Kidney (tissue), 13 donors: ENCODE measurements at regions not wholly inside any gene's neighbourhood (a gene's known extent, or its start where the extent isn't known, plus 50 kb on each side); places are given as distances from the start of the nearest gene placed in this dataset.

ENCODE experiments used
- DNase-seq, 5 donors: peaks; one replicate each; pipeline ENCODE4 v3.0.0-alpha.2; 2013 to 2020
- FAIRE-seq: peaks from 2 replicates; lab custom pipeline; 2012; peaks lifted over from hg19 to GRCh38; lab: Jason Lieb, UNC
- H3K27ac ChIP-seq, 2 donors: one replicate each; pipeline ENCODE4 v1.7.0; 2013; ENCODE audit warnings: low read depth in 2 of 2, low read length in 2 of 2, inconsistent platforms in 1 of 2
- H3K27me3 ChIP-seq: one replicate; pipeline ENCODE4 v1.7.1; 2013; ENCODE audit warnings: low read length, inconsistent platforms; ENCODE audit not compliant: control insufficient read depth, insufficient read depth
- H3K36me3 ChIP-seq, 3 donors: one replicate each; pipeline versions ENCODE4 v1.7.0 to v1.7.1; 2013; ENCODE audit warnings: low read length in 3 of 3, control low read depth in 1 of 3, inconsistent platforms in 1 of 3; ENCODE audit not compliant: insufficient read depth in 3 of 3, control insufficient read depth in 2 of 3
- H3K4me1 ChIP-seq, 3 donors: one replicate each; pipeline versions ENCODE4 v1.7.0 to v1.7.1; 2013; ENCODE audit warnings: low read length in 3 of 3, inconsistent platforms in 1 of 3, low read depth in 1 of 3; ENCODE audit not compliant: control insufficient read depth in 2 of 3, insufficient read depth in 2 of 3
- H3K4me3 ChIP-seq, 3 donors: one replicate each; pipeline versions ENCODE4 v1.7.0 to v1.8.1; 2013; ENCODE audit warnings: low read length in 3 of 3, control low read depth in 1 of 3, inconsistent platforms in 1 of 3
- H3K9ac ChIP-seq, 3 donors: one replicate each; pipeline versions ENCODE4 v1.7.0 to v1.7.1; 2013; ENCODE audit warnings: low read length in 3 of 3, control low read depth in 1 of 3, inconsistent platforms in 1 of 3
- H3K9me3 ChIP-seq, 3 donors: one replicate each; pipeline versions ENCODE4 v1.7.0 to v1.7.1; 2013; ENCODE audit warnings: low read length in 3 of 3, control low read depth in 1 of 3, inconsistent platforms in 1 of 3; ENCODE audit not compliant: control insufficient read depth in 2 of 3, insufficient read depth in 1 of 3
- CTCF ChIP-seq: IDR thresholded peaks from 3 replicates; pipeline ENCODE4 v1.5.1; 2012; ENCODE audit warnings: mild to moderate bottlenecking, moderate library complexity, borderline replicate concordance; ENCODE audit not compliant: insufficient read depth; ENCODE audit errors: extremely low read depth
- intact Hi-C: fragments of 100-400 bp; cut with DNase I; formaldehyde crosslinking; loops from one replicate; pipeline ENCODE4 v1.11.1; 2022
- donor health status: control.
- donor health status: control.
- donor health status: control.
- donor health status: control.
- donor health status: control.
- donor health status: DM: yes; HTN: yes; CAD: no.
- donor health status: Normal renal cell carcinoma (clear cell type).

DNA sequence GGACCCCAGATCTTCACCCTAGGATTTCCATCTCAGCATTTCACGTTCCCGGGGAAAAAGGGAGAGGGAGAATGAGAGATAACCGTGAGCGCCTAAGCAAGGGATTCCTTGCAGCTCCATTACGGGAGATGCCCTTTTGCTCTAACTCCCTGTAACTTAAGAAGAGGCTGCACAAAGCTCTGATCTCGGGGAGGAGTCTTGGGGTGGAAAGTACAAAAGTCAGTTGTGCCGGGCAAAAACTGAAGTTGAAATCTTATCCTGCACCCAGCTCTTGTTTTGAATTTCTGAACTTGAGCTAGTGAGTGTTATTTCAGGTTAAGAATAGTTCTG, 256.4 kb upstream of the SOX21 start:
- Histone ChIP-seq H3K4me1 (no peaks in the 10 kb centered on the region), H3K4me3 (peak overlapping the region in 1 of 3 donors; percentile 28), H3K36me3 (no peaks in the 10 kb centered on the region), H3K9me3 (no peaks in the 10 kb centered on the region), H3K27ac (no peak overlapping the region), H3K9ac (no peak overlapping the region), H3K27me3 (peaks cover 28% of the 10 kb centered on the region)
- no peak for FAIRE-seq
- peak in 2 of 5 donors; percentile 54 to 79 for DNase-seq
- intact Hi-C loops: no loop called here
- no peak for TF ChIP-seq CTCF

GRCh38 chr13:94968040-94968756, 255.9 kb upstream of the SOX21 start:
- FAIRE-seq (no peak), DNase-seq (peak in 3 of 5 donors; percentile 63 to 73 (median 71))
- no peak for TF ChIP-seq CTCF
- intact Hi-C loops: no loop called here
- H3K4me3 ChIP-seq: peak overlapping the region in 2 of 3 donors; percentile 14 to 28
- H3K27me3 ChIP-seq: peaks cover 28% of the 10 kb centered on the region
- no peaks in the 10 kb centered on the region for H3K4me1 ChIP-seq
- H3K9me3 ChIP-seq: no peaks in the 10 kb centered on the region
- no peak overlapping the region for H3K27ac ChIP-seq
- no peak overlapping the region for H3K9ac ChIP-seq
- H3K36me3 ChIP-seq: no peaks in the 10 kb centered on the region

- no peaks in the 10 kb centered on the region for H3K4me1 ChIP-seq
- intact Hi-C loops: no loop called here
- no peak for TF ChIP-seq CTCF
- no peak overlapping the region for H3K9ac ChIP-seq
- DNase-seq (peak; percentile 44 to 67 (median 54)), FAIRE-seq (no peak)
- no peaks in the 10 kb centered on the region for H3K36me3 ChIP-seq
- H3K9me3 ChIP-seq: no peaks in the 10 kb centered on the region
- H3K27ac ChIP-seq: no peak overlapping the region
- H3K4me3 ChIP-seq: peak overlapping the region in 1 of 3 donors; percentile 14
- H3K27me3 ChIP-seq: peaks cover 28% of the 10 kb centered on the region
Observed at GRCh38 chr13:94967183-94968039, 255.1 kb upstream of the SOX21 start.
